ENCODE measurements at regions not wholly inside any gene's neighbourhood (a gene's known extent, or its start where the extent isn't known, plus 50 kb on each side); places are given as distances from the start of the nearest gene placed in this dataset.

GRCh38 chrX:56499372-56499771 lies 64.1 kb upstream of the UBQLN2 start:
- no peaks in the 10 kb centered on the region for H3K27me3 ChIP-seq (ENCODE audit: control insufficient read depth, insufficient read depth, low read length)
- no peak for TF ChIP-seq CTCF (IDR thresholded peaks at IDR 0.05; ENCODE audit: low read depth, low read length)
- no peak overlapping the region for H3K4me3 ChIP-seq (ENCODE audit: low read depth, low read length)
- DNase-seq (ENCODE audit: low read depth, low spot score): no peak
- no peaks in the 10 kb centered on the region for H3K9me3 ChIP-seq (ENCODE audit: control insufficient read depth, insufficient read depth, low read length)
- POLR2A ChIA-PET: no interaction called here
- no peak overlapping the region for H3K27ac ChIP-seq (ENCODE audit: low read depth, low read length)
- CTCF ChIA-PET: no interaction called here

- no peak for DNase-seq (ENCODE audit: low read depth, low spot score)
- POLR2A ChIA-PET: no interaction called here
Measured at GRCh38 chrX:56503941-56504673, 59.3 kb upstream of the UBQLN2 start.

GRCh38 chrX:56505866-56506265 lies 57.6 kb upstream of the UBQLN2 start:
- POLR2A ChIA-PET: no interaction called here
- no peak for DNase-seq (ENCODE audit: low read depth, low spot score)
- no peak for TF ChIP-seq CTCF (IDR thresholded peaks at IDR 0.05; ENCODE audit: low read depth, low read length)
- Histone ChIP-seq H3K27ac (ENCODE audit: low read depth, low read length) (no peak overlapping the region), H3K27me3 (ENCODE audit: control insufficient read depth, insufficient read depth, low read length) (no peaks in the 10 kb centered on the region), H3K4me3 (ENCODE audit: low read depth, low read length) (no peak overlapping the region), H3K9me3 (ENCODE audit: control insufficient read depth, insufficient read depth, low read length) (no peaks in the 10 kb centered on the region)
- CTCF ChIA-PET: no interaction called here

More at GRCh38 chrX:56503941-56504673, 59.3 kb upstream of the UBQLN2 start:
- no peak for TF ChIP-seq CTCF (IDR thresholded peaks at IDR 0.05; ENCODE audit: low read depth, low read length)
- H3K4me3 ChIP-seq (ENCODE audit: low read depth, low read length): no peak overlapping the region
- H3K9me3 ChIP-seq (ENCODE audit: control insufficient read depth, insufficient read depth, low read length): no peaks in the 10 kb centered on the region
- no peak overlapping the region for H3K27ac ChIP-seq (ENCODE audit: low read depth, low read length)
- no peaks in the 10 kb centered on the region for H3K27me3 ChIP-seq (ENCODE audit: control insufficient read depth, insufficient read depth, low read length)
- CTCF ChIA-PET: no interaction called here

Data from AG04450 (cell line).